HG02763 (cell line): ENCODE measurements at regions not wholly inside any gene's neighbourhood (a gene's known extent, or its start where the extent isn't known, plus 50 kb on each side); places are given as distances from the start of the nearest gene placed in this dataset.

ENCODE experiments used
- ATAC-seq: cut with Tn5 transposase; IDR thresholded peaks from one replicate; pipeline ENCODE4 v1.9.1; 2021; ENCODE audit warnings: mild to moderate bottlenecking, moderate library complexity; ENCODE audit not compliant: unreplicated experiment

- ATAC-seq: no peak
Measured at GRCh38 chr4:137082061-137082460, 450.2 kb downstream of the PCDH18 start.

GRCh38 chr4:137076908-137077307 lies 455.4 kb downstream of the PCDH18 start:
- ATAC-seq: no peak

- ATAC-seq: no peak
Measured at GRCh38 chr4:137075586-137075985, 456.7 kb downstream of the PCDH18 start.

GRCh38 chr4:137070614-137071013 lies 461.7 kb downstream of the PCDH18 start:
- no peak for ATAC-seq

- ATAC-seq: no peak
Measured at GRCh38 chr4:137069473-137069872, 462.8 kb downstream of the PCDH18 start.

- ATAC-seq: no peak
Measured at GRCh38 chr4:137067735-137068134, 464.6 kb downstream of the PCDH18 start.

GRCh38 chr4:137065311-137065710 lies 467.0 kb downstream of the PCDH18 start:
- no peak for ATAC-seq

GRCh38 chr4:137063961-137064360 lies 468.3 kb downstream of the PCDH18 start:
- no peak for ATAC-seq

GRCh38 chr4:137043184-137043583 lies 489.1 kb downstream of the PCDH18 start:
- no peak for ATAC-seq

GRCh38 chr4:137039370-137039769 lies 492.9 kb downstream of the PCDH18 start:
- no peak for ATAC-seq

- ATAC-seq: no peak
Measured at GRCh38 chr4:137032222-137032621, 500.1 kb downstream of the PCDH18 start.

GRCh38 chr4:137029026-137029425 lies 503.3 kb downstream of the PCDH18 start:
- no peak for ATAC-seq

GRCh38 chr4:137025484-137026059 lies 506.7 kb downstream of the PCDH18 start:
- ATAC-seq: no peak

- ATAC-seq: no peak
Measured at GRCh38 chr4:137015426-137016409, 516.6 kb downstream of the PCDH18 start.

GRCh38 chr4:137000432-137000831 lies 531.9 kb downstream of the PCDH18 start:
- ATAC-seq: no peak

- ATAC-seq: no peak
Measured at GRCh38 chr4:136992032-136992431, 540.3 kb downstream of the PCDH18 start.

GRCh38 chr4:136985683-136986082 lies 546.6 kb downstream of the PCDH18 start:
- ATAC-seq: no peak

- ATAC-seq: no peak
Measured at GRCh38 chr4:136967069-136967468, 565.2 kb downstream of the PCDH18 start.

GRCh38 chr4:136965478-136965877 lies 566.8 kb downstream of the PCDH18 start:
- no peak for ATAC-seq

GRCh38 chr4:136962868-136963267 lies 569.4 kb downstream of the PCDH18 start:
- no peak for ATAC-seq

GRCh38 chr4:136946307-136946907 lies 585.9 kb downstream of the PCDH18 start:
- ATAC-seq: no peak

- ATAC-seq: no peak
Measured at GRCh38 chr4:136939781-136940180, 592.5 kb downstream of the PCDH18 start.
